CD14-positive monocyte (primary cell): ENCODE measurements at regions not wholly inside any gene's neighbourhood (a gene's known extent, or its start where the extent isn't known, plus 50 kb on each side); places are given as distances from the start of the nearest gene placed in this dataset.

Experiments used
- DNase-seq, 3 donors: peaks; one replicate each; pipeline ENCODE4 v3.0.0-alpha.2; 2011 to 2022
- H2AFZ ChIP-seq: 2 replicates; pipeline ENCODE4 v1.6.0; 2012; ENCODE audit warnings: mild to moderate bottlenecking, low read depth, low read length, inconsistent platforms; ENCODE audit not compliant: insufficient read depth, poor library complexity, severe bottlenecking
- H3K27ac ChIP-seq, 2 donors: 1 replicate in 1 of 2; 2 replicates in 1 of 2; pipeline ENCODE4 v1.5.1; 2012 to 2013; ENCODE audit warnings: low read length in 2 of 2, control low read depth in 1 of 2, inconsistent platforms in 1 of 2, low read depth in 1 of 2, mild to moderate bottlenecking in 1 of 2
- H3K27me3 ChIP-seq, 2 donors: one replicate each; pipeline versions ENCODE4 v1.6.0 to v1.6.1; 2011 to 2013; ENCODE audit warnings: low read length in 2 of 2; ENCODE audit not compliant: control insufficient read depth in 2 of 2, insufficient read depth in 2 of 2
- H3K36me3 ChIP-seq, 2 donors: replicated peaks in 1 of 2; 1 replicate in 1 of 2; 2 replicates in 1 of 2; pipeline versions ENCODE4 v1.5.1 to v1.6.1; 2012 to 2013; ENCODE audit warnings: low read length in 2 of 2, control low read depth in 1 of 2, inconsistent platforms in 1 of 2, mild to moderate bottlenecking in 1 of 2; ENCODE audit not compliant: insufficient read depth in 2 of 2, control insufficient read depth in 1 of 2
- H3K4me1 ChIP-seq, 2 donors: 1 replicate in 1 of 2; 2 replicates in 1 of 2; pipeline versions ENCODE4 v1.5.1 to v1.6.1; 2012 to 2013; ENCODE audit warnings: low read length in 2 of 2, control low read depth in 1 of 2, inconsistent platforms in 1 of 2, mild to moderate bottlenecking in 1 of 2, moderate library complexity in 1 of 2; ENCODE audit not compliant: insufficient read depth in 2 of 2, control insufficient read depth in 1 of 2
- H3K4me2 ChIP-seq: replicated peaks from 2 replicates; pipeline ENCODE3; 2012; ENCODE audit warnings: low read length, moderate library complexity, mild to moderate bottlenecking; ENCODE audit not compliant: poor library complexity, severe bottlenecking; ENCODE audit errors: extremely low read depth
- H3K4me3 ChIP-seq, 3 experiments: fragments of 200-600 bp in 1 of 3; sonication (generic) in 1 of 3; replicated peaks in 1 of 3; 1 replicate in 2 of 3; 2 replicates in 1 of 3; pipeline ENCODE4 v1.5.1; 2011 to 2013; ENCODE audit warnings: low read length in 3 of 3, mild to moderate bottlenecking in 3 of 3, control low read depth in 2 of 3, low read depth in 2 of 3, inconsistent platforms in 1 of 3, moderate library complexity in 1 of 3
- H3K79me2 ChIP-seq: 2 replicates; pipeline ENCODE4 v1.6.0; 2012; ENCODE audit warnings: mild to moderate bottlenecking, control low read depth, inconsistent platforms, low read length, moderate library complexity; ENCODE audit not compliant: insufficient read depth
- H3K9ac ChIP-seq: 2 replicates; pipeline ENCODE4 v1.6.0; 2017; ENCODE audit warnings: low read length, mild to moderate bottlenecking; ENCODE audit not compliant: insufficient read depth, poor library complexity, severe bottlenecking
- H3K9me3 ChIP-seq, 2 donors: replicated peaks in 1 of 2; 1 replicate in 1 of 2; 2 replicates in 1 of 2; pipeline versions ENCODE4 v1.5.1 to v1.6.1; 2012 to 2013; ENCODE audit warnings: low read length in 2 of 2, control low read depth in 1 of 2; ENCODE audit not compliant: control insufficient read depth in 1 of 2, insufficient read depth in 1 of 2
- H4K20me1 ChIP-seq: 2 replicates; pipeline ENCODE4 v1.6.0; 2012; ENCODE audit warnings: mild to moderate bottlenecking, low read length, control low read depth, moderate library complexity; ENCODE audit not compliant: insufficient read depth
- H3K27ac Mint-ChIP-seq, 7 donors: one replicate each; pipeline ENCODE4 v1.8.0; 2020; ENCODE audit warnings: mild to moderate bottlenecking in 7 of 7, mixed read lengths in 7 of 7, moderate library complexity in 6 of 7, inconsistent platforms in 2 of 7
- H3K27me3 Mint-ChIP-seq, 3 donors: one replicate each; pipeline ENCODE4 v1.8.0; 2021 to 2022; ENCODE audit warnings: low read depth in 3 of 3, mild to moderate bottlenecking in 3 of 3, mixed read lengths in 3 of 3, moderate library complexity in 3 of 3, inconsistent platforms in 1 of 3
- H3K36me3 Mint-ChIP-seq, 2 donors: one replicate each; pipeline ENCODE4 v1.8.0; 2020; ENCODE audit warnings: mixed read lengths in 2 of 2, inconsistent platforms in 1 of 2, mild to moderate bottlenecking in 1 of 2
- H3K4me1 Mint-ChIP-seq: one replicate; pipeline ENCODE4 v1.8.0; 2020; ENCODE audit warnings: mild to moderate bottlenecking, mixed read lengths
- H3K4me3 Mint-ChIP-seq, 2 donors: one replicate each; pipeline ENCODE4 v1.8.0; 2020; ENCODE audit warnings: mild to moderate bottlenecking in 2 of 2, mixed read lengths in 2 of 2, moderate library complexity in 1 of 2
- H3K9me3 Mint-ChIP-seq, 7 donors: one replicate each; pipeline ENCODE4 v1.8.0; 2020 to 2022; ENCODE audit warnings: mixed read lengths in 7 of 7, mild to moderate bottlenecking in 6 of 7, moderate library complexity in 6 of 7, inconsistent platforms in 2 of 7
- CTCF ChIP-seq: fragments of 200-600 bp; IDR thresholded peaks from one replicate; pipeline ENCODE4 v1.8.0; 2022; ENCODE audit warnings: antibody characterized with exemption, mild to moderate bottlenecking
- WGBS: methylation state at CpG from one replicate; pipeline ENCODE4 v1.1.5; 2013; ENCODE audit warnings: missing lambda C conversion rate; ENCODE audit not compliant: insufficient coverage; 5-methylcytosine and 5-hydroxymethylcytosine counted together
- intact Hi-C, 2 donors: fragments of 100-400 bp; cut with micrococcal nuclease; formaldehyde crosslinking; loops; one replicate each; pipeline versions ENCODE4 v1.15.0 to v1.15.1; 2023

GRCh38 chr6:140661691-140662090, 1287.2 kb upstream of the CITED2 start:
- no peak overlapping the region for H3K4me3 ChIP-seq
- TF ChIP-seq CTCF: no peak
- H3K9ac ChIP-seq: no peak overlapping the region
- no peaks in the 10 kb centered on the region for H3K4me1 ChIP-seq
- no peaks in the 10 kb centered on the region for H3K36me3 ChIP-seq
- intact Hi-C loops: no loop called here
- WGBS: no CpG with 5 or more reads among the region's 3 CpGs
- H3K9me3 ChIP-seq: no peaks in the 10 kb centered on the region
- Mint-ChIP-seq H3K27me3 (no peaks in the 10 kb centered on the region), H3K27ac (no peak overlapping the region), H3K36me3 (no peaks in the 10 kb centered on the region), H3K4me1 (no peaks in the 10 kb centered on the region), H3K4me3 (no peak overlapping the region), H3K9me3 (peaks cover 0 to 6% (median 0%) of the 10 kb centered on the region in 7 donors)
- H3K27ac ChIP-seq: no peak overlapping the region
- no peak for DNase-seq
- H4K20me1 ChIP-seq: no peaks in the 10 kb centered on the region
- H2AFZ ChIP-seq: no peak overlapping the region
- no peak overlapping the region for H3K4me2 ChIP-seq
- no peaks in the 10 kb centered on the region for H3K27me3 ChIP-seq
- H3K79me2 ChIP-seq: no peaks in the 10 kb centered on the region

- Histone ChIP-seq H3K36me3 (no peaks in the 10 kb centered on the region), H3K9me3 (no peaks in the 10 kb centered on the region), H3K79me2 (no peaks in the 10 kb centered on the region), H2AFZ (no peak overlapping the region), H3K4me1 (no peaks in the 10 kb centered on the region), H3K27ac (no peak overlapping the region), H3K9ac (no peak overlapping the region), H3K27me3 (no peaks in the 10 kb centered on the region), H3K4me2 (no peak overlapping the region), H3K4me3 (no peak overlapping the region), H4K20me1 (no peaks in the 10 kb centered on the region)
- no peaks in the 10 kb centered on the region for H3K27me3 Mint-ChIP-seq
- H3K27ac Mint-ChIP-seq: no peak overlapping the region
- no peak overlapping the region for H3K4me3 Mint-ChIP-seq
- no peaks in the 10 kb centered on the region for H3K36me3 Mint-ChIP-seq
- TF ChIP-seq CTCF: no peak
- intact Hi-C loops: no loop called here
- WGBS: no CpG with 5 or more reads among the region's 2 CpGs
- DNase-seq: no peak
- peaks cover 0 to 6% (median 0%) of the 10 kb centered on the region in 7 donors for H3K9me3 Mint-ChIP-seq
- no peaks in the 10 kb centered on the region for H3K4me1 Mint-ChIP-seq
Measured at GRCh38 chr6:140660295-140660694, 1285.8 kb upstream of the CITED2 start.
